NB4 (cell line): ENCODE measurements at regions not wholly inside any gene's neighbourhood (a gene's known extent, or its start where the extent isn't known, plus 50 kb on each side); places are given as distances from the start of the nearest gene placed in this dataset.

ENCODE experiments used
- DNase-seq: peaks from one replicate; pipeline ENCODE4 v3.0.0; 2010; ENCODE audit warnings: low read depth
- H3K4me3 ChIP-seq: one replicate; pipeline ENCODE4 v1.5.1; 2011; ENCODE audit warnings: mild to moderate bottlenecking, low read depth, low read length, moderate library complexity
- MYC ChIP-seq: IDR thresholded peaks from 2 replicates; pipeline ENCODE4 v1.6.1; 2011; ENCODE audit warnings: low read depth, low read length
- POLR2A ChIP-seq: IDR thresholded peaks from 2 replicates; pipeline ENCODE4 v1.6.1; 2011; ENCODE audit warnings: mild to moderate bottlenecking; ENCODE audit not compliant: insufficient read length; ENCODE audit errors: extremely low read depth
- TF ChIP-seq, protein P1 (sequence below): IDR thresholded peaks from one replicate; pipeline ENCODE4 v1.5.1; 2012; ENCODE audit warnings: low read depth, low read length
- TF ChIP-seq, protein P2 (sequence below): IDR thresholded peaks from 2 replicates; pipeline ENCODE4 v1.6.1; 2011; ENCODE audit warnings: low read depth, low read length

DNA sequence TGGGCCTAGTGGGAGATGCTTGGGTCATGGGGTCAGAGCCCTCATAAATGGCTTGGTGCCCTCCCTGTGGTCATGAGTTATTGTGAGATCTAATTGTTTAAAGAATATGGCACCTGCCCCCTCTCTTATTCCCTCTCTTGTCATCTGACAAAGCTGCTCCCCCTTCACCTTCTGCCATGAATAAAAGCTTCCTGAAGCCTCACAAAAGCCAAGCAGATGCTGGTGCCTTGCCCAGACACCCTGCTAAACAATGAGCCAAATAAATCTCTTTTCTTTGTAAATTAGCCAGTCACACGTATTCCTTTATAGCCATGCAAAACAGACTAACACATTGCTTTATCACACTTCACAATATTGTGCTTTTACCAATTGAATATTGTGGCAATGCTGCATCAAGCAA is 82.8 kb upstream of the PDE4D start:
- DNase-seq = no peak
- TF ChIP-seq, protein P1, sequence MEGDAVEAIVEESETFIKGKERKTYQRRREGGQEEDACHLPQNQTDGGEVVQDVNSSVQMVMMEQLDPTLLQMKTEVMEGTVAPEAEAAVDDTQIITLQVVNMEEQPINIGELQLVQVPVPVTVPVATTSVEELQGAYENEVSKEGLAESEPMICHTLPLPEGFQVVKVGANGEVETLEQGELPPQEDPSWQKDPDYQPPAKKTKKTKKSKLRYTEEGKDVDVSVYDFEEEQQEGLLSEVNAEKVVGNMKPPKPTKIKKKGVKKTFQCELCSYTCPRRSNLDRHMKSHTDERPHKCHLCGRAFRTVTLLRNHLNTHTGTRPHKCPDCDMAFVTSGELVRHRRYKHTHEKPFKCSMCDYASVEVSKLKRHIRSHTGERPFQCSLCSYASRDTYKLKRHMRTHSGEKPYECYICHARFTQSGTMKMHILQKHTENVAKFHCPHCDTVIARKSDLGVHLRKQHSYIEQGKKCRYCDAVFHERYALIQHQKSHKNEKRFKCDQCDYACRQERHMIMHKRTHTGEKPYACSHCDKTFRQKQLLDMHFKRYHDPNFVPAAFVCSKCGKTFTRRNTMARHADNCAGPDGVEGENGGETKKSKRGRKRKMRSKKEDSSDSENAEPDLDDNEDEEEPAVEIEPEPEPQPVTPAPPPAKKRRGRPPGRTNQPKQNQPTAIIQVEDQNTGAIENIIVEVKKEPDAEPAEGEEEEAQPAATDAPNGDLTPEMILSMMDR = no peak
- TF ChIP-seq POLR2A = no peak
- TF ChIP-seq, protein P2, sequence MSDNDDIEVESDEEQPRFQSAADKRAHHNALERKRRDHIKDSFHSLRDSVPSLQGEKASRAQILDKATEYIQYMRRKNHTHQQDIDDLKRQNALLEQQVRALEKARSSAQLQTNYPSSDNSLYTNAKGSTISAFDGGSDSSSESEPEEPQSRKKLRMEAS = no peak
- TF ChIP-seq MYC = no peak

GRCh38 chr5:59972043-59972442 is 78.5 kb upstream of the PDE4D start:
- TF ChIP-seq MYC (no peak), POLR2A (no peak)
- TF ChIP-seq, protein P1 = no peak
- TF ChIP-seq, protein P2 = no peak
- H3K4me3 ChIP-seq = no peak overlapping the region
- DNase-seq = no peak

More for the DNA sequence above, 82.8 kb upstream of the PDE4D start:
- no peak overlapping the region for H3K4me3 ChIP-seq

DNA sequence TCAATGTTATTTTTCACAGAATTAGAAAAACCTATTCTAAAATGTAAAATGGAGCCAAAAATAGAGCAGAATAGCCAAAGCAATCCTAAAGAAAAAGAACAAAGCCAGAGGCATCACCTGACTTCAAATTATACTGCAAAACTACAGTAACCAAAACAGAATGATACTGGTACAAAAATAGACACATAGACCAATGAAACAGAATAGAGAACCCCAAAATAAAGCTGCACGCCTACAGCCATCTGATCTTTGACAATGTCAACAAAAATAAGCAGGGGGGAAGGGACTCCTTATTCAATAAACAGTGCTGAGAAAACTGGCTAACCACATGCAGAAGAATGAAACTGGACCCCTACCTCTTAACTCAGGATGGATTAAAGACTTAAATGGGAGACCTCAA is 65.8 kb upstream of the PDE4D start:
- no peak for TF ChIP-seq POLR2A
- no peak for TF ChIP-seq MYC
- TF ChIP-seq, protein P2 = no peak
- TF ChIP-seq, protein P1 = no peak
- no peak for DNase-seq
- H3K4me3 ChIP-seq = no peak overlapping the region

- TF ChIP-seq, protein P2 = no peak
- no peak for TF ChIP-seq MYC
- no peak for TF ChIP-seq POLR2A
- no peak overlapping the region for H3K4me3 ChIP-seq
- DNase-seq = no peak
Observed at GRCh38 chr5:59956130-59956783, 62.7 kb upstream of the PDE4D start.

DNA sequence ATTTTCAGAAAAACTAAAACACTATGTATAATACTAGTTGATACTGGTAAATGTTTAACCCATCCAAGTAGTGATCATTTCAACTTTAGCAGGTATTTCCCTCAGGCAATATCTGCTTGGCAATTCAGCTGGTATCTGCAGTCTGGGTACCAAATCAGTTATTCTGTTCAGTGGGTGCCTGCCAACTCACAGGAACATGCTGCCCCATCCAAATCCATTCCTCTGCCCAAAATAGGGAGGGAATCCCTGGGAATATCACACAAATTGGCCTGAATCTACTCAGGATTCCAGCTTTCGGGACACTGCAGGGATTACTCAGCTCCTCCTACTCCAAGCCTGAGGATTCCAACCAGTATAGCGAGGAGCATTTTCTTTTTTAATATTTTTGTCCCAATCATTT is 61.7 kb upstream of the PDE4D start:
- DNase-seq = no peak
- H3K4me3 ChIP-seq = no peak overlapping the region
- TF ChIP-seq, protein P1 = no peak
- TF ChIP-seq MYC (no peak), POLR2A (no peak)
- TF ChIP-seq, protein P2 = no peak

DNA sequence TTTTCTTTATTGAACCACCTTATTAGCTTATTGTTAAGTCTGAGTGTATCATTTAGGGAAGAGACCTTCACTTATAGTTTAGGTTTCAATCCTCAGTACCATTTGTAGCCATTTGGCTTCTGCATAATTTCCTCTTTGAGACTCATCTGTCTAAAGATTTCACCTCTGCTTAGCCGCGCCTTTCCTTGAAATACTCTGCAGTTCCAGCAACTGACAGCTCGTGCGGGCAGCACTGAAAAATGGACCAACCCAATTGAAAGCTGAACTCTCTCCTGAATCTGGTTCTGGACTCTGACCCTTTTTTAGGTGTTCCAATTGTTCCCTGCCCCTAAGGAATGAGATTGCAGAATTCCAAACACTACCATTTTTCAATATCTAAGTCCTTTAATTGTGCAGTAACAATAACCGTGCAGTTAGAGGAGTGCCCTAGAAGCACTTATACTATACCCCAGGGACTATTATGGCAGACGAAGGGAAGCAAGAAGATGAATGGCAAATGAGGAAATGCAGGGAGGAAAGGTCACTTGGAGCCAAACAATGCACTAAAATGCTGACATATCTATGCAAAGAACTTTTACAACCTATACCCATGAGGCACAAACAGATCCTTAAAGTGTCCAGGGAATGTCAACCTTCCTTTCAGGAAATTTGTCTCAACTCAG is 50.1 kb upstream of the PDE4D start:
- H3K4me3 ChIP-seq = no peak overlapping the region
- DNase-seq = peak; percentile 88
- TF ChIP-seq MYC = no peak
- TF ChIP-seq, protein P2 = no peak
